ENCODE measurements at regions not wholly inside any gene's neighbourhood (a gene's known extent, or its start where the extent isn't known, plus 50 kb on each side); places are given as distances from the start of the nearest gene placed in this dataset.

DNA sequence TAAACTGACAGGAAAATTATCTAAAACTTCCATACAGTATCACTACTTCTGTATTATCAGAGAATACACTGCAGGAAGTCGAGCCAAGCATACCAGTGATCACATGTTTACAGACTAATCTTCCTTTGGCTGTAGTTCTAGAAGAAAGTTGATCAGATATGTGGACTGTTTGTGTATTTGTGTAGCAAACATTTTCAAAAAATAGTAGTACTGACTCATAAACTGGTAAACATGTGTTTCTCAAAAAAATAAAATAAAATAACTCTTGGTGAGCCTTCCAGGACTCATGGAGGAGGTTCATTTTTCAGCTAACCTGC lies 148.9 kb upstream of the SLC39A10 start:
- no peak for DNase-seq (ENCODE audit: low read depth, low spot score)
- Histone ChIP-seq H3K27me3 (ENCODE audit: control insufficient read depth in 2 of 2, insufficient read depth in 2 of 2, low read length in 2 of 2) (no peaks in the 10 kb centered on the region), H3K9me3 (replicated peaks; ENCODE audit: control insufficient read depth, insufficient read depth, low read length) (no peaks in the 10 kb centered on the region), H3K9me1 (replicated peaks; ENCODE audit: control insufficient read depth, extremely low read depth, insufficient read depth, low read length) (no peaks in the 10 kb centered on the region), H3K4me3 (replicated peaks in 1 of 3; ENCODE audit: insufficient read depth in 1 of 3, low read depth in 1 of 3, low read length in 3 of 3) (no peak overlapping the region), H3K79me2 (ENCODE audit: control insufficient read depth, insufficient read depth, low read length) (no peaks in the 10 kb centered on the region), H3K4me2 (ENCODE audit: insufficient read depth, low read length) (no peak overlapping the region), H4K20me1 (replicated peaks; ENCODE audit: control insufficient read depth, extremely low read depth, insufficient read depth, low read length) (no peaks in the 10 kb centered on the region), H3K36me3 (ENCODE audit: control insufficient read depth in 2 of 2, extremely low read depth in 1 of 2, insufficient read depth in 2 of 2, low read length in 2 of 2) (no peaks in the 10 kb centered on the region), H3K9ac (replicated peaks; ENCODE audit: extremely low read depth, insufficient read depth, low read length) (no peak overlapping the region), H2AFZ (ENCODE audit: low read depth, low read length) (no peak overlapping the region), H3K4me1 (ENCODE audit: control insufficient read depth, extremely low read depth, insufficient read depth, low read length) (no peaks in the 10 kb centered on the region), H3K27ac (ENCODE audit: insufficient read depth, low read depth, low read length) (no peak overlapping the region)
- TF ChIP-seq JUN (IDR thresholded peaks at IDR 0.05; ENCODE audit: borderline replicate concordance, insufficient read depth, insufficient read length, low read depth), result no peak
- TF ChIP-seq MYC (IDR thresholded peaks at IDR 0.05; ENCODE audit: low read depth, low read length), result no peak
- TF ChIP-seq, protein P1, sequence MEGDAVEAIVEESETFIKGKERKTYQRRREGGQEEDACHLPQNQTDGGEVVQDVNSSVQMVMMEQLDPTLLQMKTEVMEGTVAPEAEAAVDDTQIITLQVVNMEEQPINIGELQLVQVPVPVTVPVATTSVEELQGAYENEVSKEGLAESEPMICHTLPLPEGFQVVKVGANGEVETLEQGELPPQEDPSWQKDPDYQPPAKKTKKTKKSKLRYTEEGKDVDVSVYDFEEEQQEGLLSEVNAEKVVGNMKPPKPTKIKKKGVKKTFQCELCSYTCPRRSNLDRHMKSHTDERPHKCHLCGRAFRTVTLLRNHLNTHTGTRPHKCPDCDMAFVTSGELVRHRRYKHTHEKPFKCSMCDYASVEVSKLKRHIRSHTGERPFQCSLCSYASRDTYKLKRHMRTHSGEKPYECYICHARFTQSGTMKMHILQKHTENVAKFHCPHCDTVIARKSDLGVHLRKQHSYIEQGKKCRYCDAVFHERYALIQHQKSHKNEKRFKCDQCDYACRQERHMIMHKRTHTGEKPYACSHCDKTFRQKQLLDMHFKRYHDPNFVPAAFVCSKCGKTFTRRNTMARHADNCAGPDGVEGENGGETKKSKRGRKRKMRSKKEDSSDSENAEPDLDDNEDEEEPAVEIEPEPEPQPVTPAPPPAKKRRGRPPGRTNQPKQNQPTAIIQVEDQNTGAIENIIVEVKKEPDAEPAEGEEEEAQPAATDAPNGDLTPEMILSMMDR (IDR thresholded peaks at IDR 0.05; ENCODE audit: extremely low read depth in 1 of 2, insufficient read depth in 1 of 2, low read depth in 1 of 2, low read length in 2 of 2), result no peak
- intact Hi-C loops (cut with micrococcal nuclease), result no loop called here
- dilution Hi-C loops (cut with MboI; ENCODE audit: extremely low pct_ligation_motif_present, low sequenced_read_pairs), result no loop called here
- BruUV-seq (replicated peaks), result no TSS peak
- FAIRE-seq, result no peak
- ChIA-PET CTCF (interaction anchor here (0.9 kb wide), 1 partner anchor 10 kb away, joined by 3 read pairs; no protein-coding TSS in a partner anchor), POLR2A (no interaction called here)

DNA sequence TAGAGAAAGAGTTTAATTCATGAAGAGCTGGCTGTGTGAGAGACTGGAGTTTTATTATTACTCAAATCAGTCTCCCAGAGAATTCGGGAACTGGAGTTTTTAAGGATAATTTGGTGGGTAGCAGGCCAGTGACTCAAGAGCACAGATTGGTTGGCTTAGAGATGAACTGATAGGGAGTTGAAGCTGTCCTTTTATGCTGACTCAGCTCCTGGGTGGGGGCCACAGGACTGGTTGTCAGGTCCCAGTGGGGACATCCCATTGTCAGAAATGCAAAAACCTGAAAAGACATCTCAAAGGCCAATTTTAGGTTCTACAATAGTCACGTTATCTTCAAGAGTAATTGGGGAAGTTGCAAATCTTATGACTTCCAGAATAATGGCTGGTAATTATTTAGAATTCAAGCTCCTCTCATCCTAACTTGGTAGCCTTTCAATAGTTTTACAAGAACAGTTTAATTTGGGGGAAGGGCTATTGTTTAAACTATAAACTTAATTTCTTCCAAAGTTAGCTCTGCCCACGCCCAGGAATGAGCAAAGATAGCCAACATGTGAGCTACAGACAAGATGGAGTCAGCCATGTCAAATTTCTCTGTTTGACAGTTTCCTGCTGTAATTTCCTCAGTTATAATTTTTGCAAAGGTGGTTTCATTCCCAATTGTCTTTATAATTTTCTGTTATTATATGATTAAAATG lies 149.4 kb upstream of the SLC39A10 start:
- FAIRE-seq (no peak), DNase-seq (ENCODE audit: low read depth, low spot score) (no peak)
- no peak for TF ChIP-seq POLR2A (IDR thresholded peaks at IDR 0.05; ENCODE audit: low read depth, low read length)
- TF ChIP-seq MYC (IDR thresholded peaks at IDR 0.05; ENCODE audit: low read depth, low read length), result no peak
- TF ChIP-seq POLR2AphosphoS5 (IDR thresholded peaks at IDR 0.05; ENCODE audit: insufficient read depth, low read depth, low read length), result no peak
- TF ChIP-seq EZH2 (IDR thresholded peaks at IDR 0.05; ENCODE audit: borderline replicate concordance, low read depth, low read length, severe bottlenecking), result no peak
- TF ChIP-seq, protein P2, sequence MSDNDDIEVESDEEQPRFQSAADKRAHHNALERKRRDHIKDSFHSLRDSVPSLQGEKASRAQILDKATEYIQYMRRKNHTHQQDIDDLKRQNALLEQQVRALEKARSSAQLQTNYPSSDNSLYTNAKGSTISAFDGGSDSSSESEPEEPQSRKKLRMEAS (IDR thresholded peaks at IDR 0.05; ENCODE audit: insufficient read depth, insufficient read length), result no peak
- no peak for TF ChIP-seq FOS (IDR thresholded peaks at IDR 0.05; ENCODE audit: borderline replicate concordance, insufficient read depth, low read length)
- TF ChIP-seq, protein P1 (IDR thresholded peaks at IDR 0.05; ENCODE audit: extremely low read depth in 1 of 2, insufficient read depth in 1 of 2, low read depth in 1 of 2, low read length in 2 of 2), result no peak
- no peak for TF ChIP-seq JUN (IDR thresholded peaks at IDR 0.05; ENCODE audit: borderline replicate concordance, insufficient read depth, insufficient read length, low read depth)
- TF ChIP-seq GATA2 (IDR thresholded peaks at IDR 0.05; ENCODE audit: insufficient read depth, insufficient read length, low read depth, low read length), result no peak
- H3K4me1 ChIP-seq (ENCODE audit: control insufficient read depth, extremely low read depth, insufficient read depth, low read length), result no peaks in the 10 kb centered on the region
- no peaks in the 10 kb centered on the region for H4K20me1 ChIP-seq (replicated peaks; ENCODE audit: control insufficient read depth, extremely low read depth, insufficient read depth, low read length)
- no peak overlapping the region for H3K9ac ChIP-seq (replicated peaks; ENCODE audit: extremely low read depth, insufficient read depth, low read length)
- no peak overlapping the region for H3K4me3 ChIP-seq (replicated peaks in 1 of 3; ENCODE audit: insufficient read depth in 1 of 3, low read depth in 1 of 3, low read length in 3 of 3)
- no peak overlapping the region for H2AFZ ChIP-seq (ENCODE audit: low read depth, low read length)
- no TSS peak for BruUV-seq (replicated peaks)
- H3K4me2 ChIP-seq (ENCODE audit: insufficient read depth, low read length), result no peak overlapping the region
- dilution Hi-C loops (cut with MboI; ENCODE audit: extremely low pct_ligation_motif_present, low sequenced_read_pairs), result no loop called here
- ChIA-PET POLR2A (no interaction called here), CTCF (no interaction called here)
- intact Hi-C loops (cut with micrococcal nuclease), result no loop called here
- no peaks in the 10 kb centered on the region for H3K9me3 ChIP-seq (replicated peaks; ENCODE audit: control insufficient read depth, insufficient read depth, low read length)
- H3K27me3 ChIP-seq (ENCODE audit: control insufficient read depth in 2 of 2, insufficient read depth in 2 of 2, low read length in 2 of 2), result no peaks in the 10 kb centered on the region
- H3K36me3 ChIP-seq (ENCODE audit: control insufficient read depth in 2 of 2, extremely low read depth in 1 of 2, insufficient read depth in 2 of 2, low read length in 2 of 2), result no peaks in the 10 kb centered on the region
- no peaks in the 10 kb centered on the region for H3K9me1 ChIP-seq (replicated peaks; ENCODE audit: control insufficient read depth, extremely low read depth, insufficient read depth, low read length)
- no peaks in the 10 kb centered on the region for H3K79me2 ChIP-seq (ENCODE audit: control insufficient read depth, insufficient read depth, low read length)
- no peak overlapping the region for H3K27ac ChIP-seq (ENCODE audit: insufficient read depth, low read depth, low read length)

Data from endothelial cell of umbilical vein (primary cell).